Neural cell (in vitro differentiated cells): ENCODE measurements at regions not wholly inside any gene's neighbourhood (a gene's known extent, or its start where the extent isn't known, plus 50 kb on each side); places are given as distances from the start of the nearest gene placed in this dataset.

Experiments used
- H2AFZ ChIP-seq: fragments of 200-600, 300-800 bp; sonication (generic), shearing (Covaris generic); 2 replicates; pipeline ENCODE4 v1.6.0; 2014; ENCODE audit warnings: low read depth, mild to moderate bottlenecking, antibody characterized with exemption, low read length, moderate library complexity
- H3F3A ChIP-seq: fragments of 200-600 bp; shearing (Covaris generic); 2 replicates; pipeline ENCODE4 v1.6.1; 2016; ENCODE audit warnings: mild to moderate bottlenecking, moderate library complexity, mixed read lengths, antibody characterized with exemption, low read length; ENCODE audit not compliant: insufficient read depth, poor library complexity, severe bottlenecking
- H3K27ac ChIP-seq: fragments of 200-600, 300-800 bp; sonication (generic), shearing (Covaris generic); 2 replicates; pipeline ENCODE4 v1.5.1; 2014; ENCODE audit warnings: mild to moderate bottlenecking, low read length, moderate library complexity
- H3K27me3 ChIP-seq: fragments of 300-800, 200-600 bp; sonication (generic), shearing (Covaris generic); 2 replicates; pipeline ENCODE4 v1.6.0; 2014; ENCODE audit warnings: mild to moderate bottlenecking, low read depth, low read length, moderate library complexity; ENCODE audit not compliant: insufficient read depth
- H3K36me3 ChIP-seq: fragments of 300-800, 200-600 bp; sonication (generic), shearing (Covaris generic); 2 replicates; pipeline ENCODE4 v1.5.1; 2014; ENCODE audit warnings: mild to moderate bottlenecking, antibody characterized with exemption, low read length, moderate library complexity; ENCODE audit not compliant: insufficient read depth
- H3K4me2 ChIP-seq: fragments of 300-800, 200-600 bp; sonication (generic), shearing (Covaris generic); 2 replicates; pipeline ENCODE4 v1.6.0; 2014; ENCODE audit warnings: mild to moderate bottlenecking, low read length
- H3K4me3 ChIP-seq: fragments of 300-800, 200-600 bp; sonication (generic), shearing (Covaris generic); 2 replicates; pipeline ENCODE4 v1.5.1; 2014; ENCODE audit warnings: mild to moderate bottlenecking, low read length, moderate library complexity
- H3K79me2 ChIP-seq: fragments of 200-600 bp; shearing (Covaris generic); replicated peaks from 2 replicates; pipeline ENCODE4 v1.6.0; 2014; ENCODE audit warnings: mild to moderate bottlenecking, low read length, moderate library complexity; ENCODE audit not compliant: insufficient read depth
- H3K9ac ChIP-seq: fragments of 300-800, 200-600 bp; sonication (generic), shearing (Covaris generic); 2 replicates; pipeline ENCODE4 v1.6.1; 2016; ENCODE audit warnings: mild to moderate bottlenecking, low read length, mixed read lengths
- H3K9me2 ChIP-seq: fragments of 200-600 bp; shearing (Covaris generic); 2 replicates; pipeline ENCODE4 v1.6.1; 2016; ENCODE audit warnings: mild to moderate bottlenecking, low read length, mixed read lengths; ENCODE audit not compliant: insufficient read depth
- H3K9me3 ChIP-seq: fragments of 200-600, 300-800 bp; sonication (generic), shearing (Covaris generic); 2 replicates; pipeline ENCODE4 v1.6.1; 2016; ENCODE audit warnings: mild to moderate bottlenecking, mixed run types, low read length, moderate library complexity, mixed read lengths
- H4K20me1 ChIP-seq: fragments of 200-600 bp; shearing (Covaris generic); 2 replicates; pipeline ENCODE4 v1.6.1; 2016; ENCODE audit warnings: mild to moderate bottlenecking, mixed run types; ENCODE audit not compliant: insufficient read depth
- EP300 ChIP-seq: fragments of 450-650 bp; conservative IDR thresholded peaks from 2 replicates; pipeline ENCODE4 v1.6.1; 2014; ENCODE audit warnings: antibody characterized with exemption, mild to moderate bottlenecking, moderate library complexity; ENCODE audit not compliant: poor library complexity, severe bottlenecking
- EZH2 ChIP-seq: fragments of 200-600, 300-800 bp; shearing (Covaris generic), sonication (generic); IDR thresholded peaks from 2 replicates; pipeline ENCODE4 v1.6.1; 2014; ENCODE audit warnings: antibody characterized with exemption, low read length, borderline replicate concordance, mild to moderate bottlenecking; ENCODE audit not compliant: insufficient read depth, poor library complexity, severe bottlenecking
- MXI1 ChIP-seq: fragments of 450-650 bp; conservative IDR thresholded peaks from 2 replicates; pipeline ENCODE4 v1.6.1; 2014; ENCODE audit warnings: antibody characterized with exemption, mild to moderate bottlenecking; ENCODE audit not compliant: poor library complexity, severe bottlenecking
- POLR2AphosphoS5 ChIP-seq: IDR thresholded peaks from 2 replicates; pipeline ENCODE4 v1.6.1; 2012
- RAD21 ChIP-seq: fragments of 450-650 bp; conservative IDR thresholded peaks from 2 replicates; pipeline ENCODE4 v1.6.1; 2014; ENCODE audit warnings: antibody characterized with exemption, mild to moderate bottlenecking, moderate library complexity
- SMC3 ChIP-seq: fragments of 450-650 bp; conservative IDR thresholded peaks from 2 replicates; pipeline ENCODE4 v1.6.1; 2014; ENCODE audit warnings: antibody characterized with exemption, mild to moderate bottlenecking, moderate library complexity; ENCODE audit not compliant: poor library complexity
- TAF1 ChIP-seq: IDR thresholded peaks from 2 replicates; pipeline ENCODE4 v1.6.1; 2012; ENCODE audit warnings: low read depth
- TF ChIP-seq, protein P1 (sequence below): IDR thresholded peaks from 2 replicates; pipeline ENCODE4 v1.6.1; 2012; ENCODE audit warnings: borderline replicate concordance
- TF ChIP-seq, protein P2 (sequence below): fragments of 450-650 bp; IDR thresholded peaks from 2 replicates; pipeline ENCODE4 v1.5.1; 2014; ENCODE audit warnings: antibody characterized with exemption, mild to moderate bottlenecking, moderate library complexity; ENCODE audit not compliant: poor library complexity, severe bottlenecking

DNA sequence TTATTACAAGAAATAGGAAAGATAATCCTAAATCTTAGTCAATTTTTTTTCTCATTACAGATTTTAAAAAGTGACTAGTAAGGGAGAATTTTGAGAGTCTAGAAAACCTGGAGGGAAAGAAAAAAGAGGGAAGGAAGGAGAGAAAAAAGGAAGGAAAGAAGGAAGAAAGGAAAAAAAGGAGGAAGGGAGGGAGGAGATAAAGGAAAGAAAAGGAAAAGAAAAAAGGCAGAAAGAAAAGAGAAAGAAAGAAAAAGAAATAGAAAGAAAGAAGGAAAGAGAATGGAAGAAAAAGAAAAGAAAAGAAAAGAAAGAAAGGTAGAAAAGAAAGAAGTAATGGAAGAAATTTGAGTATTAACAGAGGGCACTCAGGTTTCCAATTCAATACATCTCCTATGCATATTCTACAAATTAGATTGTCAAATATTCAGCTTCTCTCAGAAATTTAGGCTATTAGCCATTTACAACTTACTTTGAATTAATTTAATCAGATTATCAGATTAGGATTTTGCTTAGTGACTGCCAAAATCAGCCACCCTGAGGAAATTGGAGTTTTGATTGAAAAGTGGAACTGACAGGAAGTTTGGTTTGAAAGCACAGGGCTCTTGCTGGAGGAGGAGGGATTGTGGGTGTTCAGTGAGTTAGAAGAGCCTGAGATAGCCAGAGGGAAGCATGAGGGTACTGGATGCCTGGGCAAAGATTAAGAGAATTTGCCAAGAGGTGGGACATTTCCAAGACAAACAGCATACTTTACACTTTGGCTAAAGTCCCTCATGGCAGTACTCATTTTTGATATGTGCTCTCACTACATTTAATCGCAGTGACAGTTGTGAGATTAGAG, 677.8 kb downstream of the USP25 start:
- H3K27ac ChIP-seq, result no peak overlapping the region
- no peak overlapping the region for H3K4me3 ChIP-seq
- TF ChIP-seq, protein P1, sequence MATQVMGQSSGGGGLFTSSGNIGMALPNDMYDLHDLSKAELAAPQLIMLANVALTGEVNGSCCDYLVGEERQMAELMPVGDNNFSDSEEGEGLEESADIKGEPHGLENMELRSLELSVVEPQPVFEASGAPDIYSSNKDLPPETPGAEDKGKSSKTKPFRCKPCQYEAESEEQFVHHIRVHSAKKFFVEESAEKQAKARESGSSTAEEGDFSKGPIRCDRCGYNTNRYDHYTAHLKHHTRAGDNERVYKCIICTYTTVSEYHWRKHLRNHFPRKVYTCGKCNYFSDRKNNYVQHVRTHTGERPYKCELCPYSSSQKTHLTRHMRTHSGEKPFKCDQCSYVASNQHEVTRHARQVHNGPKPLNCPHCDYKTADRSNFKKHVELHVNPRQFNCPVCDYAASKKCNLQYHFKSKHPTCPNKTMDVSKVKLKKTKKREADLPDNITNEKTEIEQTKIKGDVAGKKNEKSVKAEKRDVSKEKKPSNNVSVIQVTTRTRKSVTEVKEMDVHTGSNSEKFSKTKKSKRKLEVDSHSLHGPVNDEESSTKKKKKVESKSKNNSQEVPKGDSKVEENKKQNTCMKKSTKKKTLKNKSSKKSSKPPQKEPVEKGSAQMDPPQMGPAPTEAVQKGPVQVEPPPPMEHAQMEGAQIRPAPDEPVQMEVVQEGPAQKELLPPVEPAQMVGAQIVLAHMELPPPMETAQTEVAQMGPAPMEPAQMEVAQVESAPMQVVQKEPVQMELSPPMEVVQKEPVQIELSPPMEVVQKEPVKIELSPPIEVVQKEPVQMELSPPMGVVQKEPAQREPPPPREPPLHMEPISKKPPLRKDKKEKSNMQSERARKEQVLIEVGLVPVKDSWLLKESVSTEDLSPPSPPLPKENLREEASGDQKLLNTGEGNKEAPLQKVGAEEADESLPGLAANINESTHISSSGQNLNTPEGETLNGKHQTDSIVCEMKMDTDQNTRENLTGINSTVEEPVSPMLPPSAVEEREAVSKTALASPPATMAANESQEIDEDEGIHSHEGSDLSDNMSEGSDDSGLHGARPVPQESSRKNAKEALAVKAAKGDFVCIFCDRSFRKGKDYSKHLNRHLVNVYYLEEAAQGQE, result no peak
- no peak for TF ChIP-seq SMC3
- TF ChIP-seq TAF1, result no peak
- H3K9me3 ChIP-seq, result no peaks in the 10 kb centered on the region
- no peak overlapping the region for H2AFZ ChIP-seq
- no peaks in the 10 kb centered on the region for H3K9me2 ChIP-seq
- H3K27me3 ChIP-seq, result no peaks in the 10 kb centered on the region
- H3K36me3 ChIP-seq, result no peaks in the 10 kb centered on the region
- no peaks in the 10 kb centered on the region for H3F3A ChIP-seq
- no peak overlapping the region for H3K4me2 ChIP-seq
- no peaks in the 10 kb centered on the region for H4K20me1 ChIP-seq
- no peak overlapping the region for H3K9ac ChIP-seq
- no peaks in the 10 kb centered on the region for H3K79me2 ChIP-seq

DNA sequence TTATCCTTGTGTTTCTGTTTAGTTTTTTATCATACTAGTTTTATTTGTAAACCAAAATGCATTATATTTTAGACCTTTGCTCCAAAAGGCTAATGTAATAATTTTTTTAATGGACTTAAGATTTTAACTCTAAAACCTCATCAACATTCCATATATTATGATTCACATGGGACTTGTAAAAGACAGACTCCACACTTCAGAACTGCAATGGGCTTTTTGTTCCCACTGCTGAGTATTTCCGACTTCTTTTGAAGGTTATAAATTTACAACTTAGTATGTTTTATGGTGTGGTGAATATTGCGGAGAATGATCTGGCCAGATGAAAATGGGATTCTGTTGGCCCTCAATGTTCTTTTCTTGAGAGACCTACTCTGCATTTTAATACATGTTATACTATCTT, 678.5 kb downstream of the USP25 start:
- no peak overlapping the region for H3K9ac ChIP-seq
- H3K27me3 ChIP-seq, result no peaks in the 10 kb centered on the region
- H3K4me2 ChIP-seq, result no peak overlapping the region
- no peak overlapping the region for H3K4me3 ChIP-seq
- no peaks in the 10 kb centered on the region for H3F3A ChIP-seq
- H3K9me3 ChIP-seq, result no peaks in the 10 kb centered on the region
- H3K9me2 ChIP-seq, result no peaks in the 10 kb centered on the region
- no peak overlapping the region for H3K27ac ChIP-seq
- H3K36me3 ChIP-seq, result no peaks in the 10 kb centered on the region
- TF ChIP-seq TAF1 (no peak), RAD21 (no peak)
- no peaks in the 10 kb centered on the region for H3K79me2 ChIP-seq
- H4K20me1 ChIP-seq, result no peaks in the 10 kb centered on the region
- no peak overlapping the region for H2AFZ ChIP-seq

DNA sequence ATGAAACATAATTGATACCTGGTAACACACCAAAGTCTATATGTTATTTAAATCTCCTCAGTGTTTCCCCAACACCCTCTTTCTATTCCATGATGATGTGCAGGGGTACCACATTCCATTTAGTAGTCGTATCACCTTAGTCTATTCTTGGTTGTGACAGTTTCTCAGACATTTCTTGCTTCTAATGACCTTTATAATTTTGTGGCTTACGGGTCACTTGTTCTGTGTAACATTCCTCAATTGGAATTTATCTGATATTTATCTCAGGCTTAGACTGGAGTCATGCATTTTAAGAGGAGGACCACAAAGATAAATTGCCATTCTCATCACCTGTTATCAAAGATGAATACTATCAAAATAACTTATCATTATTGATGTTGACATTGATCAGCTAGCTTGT, 679.6 kb downstream of the USP25 start:
- no peak overlapping the region for H3K4me3 ChIP-seq
- H3K4me2 ChIP-seq, result no peak overlapping the region
- no peaks in the 10 kb centered on the region for H3K27me3 ChIP-seq
- no peaks in the 10 kb centered on the region for H3K9me2 ChIP-seq
- H4K20me1 ChIP-seq, result no peaks in the 10 kb centered on the region
- no peak overlapping the region for H3K9ac ChIP-seq
- peaks cover 4% of the 10 kb centered on the region for H3K79me2 ChIP-seq
- H3K36me3 ChIP-seq, result no peaks in the 10 kb centered on the region
- TF ChIP-seq TAF1 (no peak), EZH2 (no peak), SMC3 (no peak), MXI1 (no peak), POLR2AphosphoS5 (no peak), RAD21 (no peak), EP300 (no peak)
- TF ChIP-seq, protein P2, sequence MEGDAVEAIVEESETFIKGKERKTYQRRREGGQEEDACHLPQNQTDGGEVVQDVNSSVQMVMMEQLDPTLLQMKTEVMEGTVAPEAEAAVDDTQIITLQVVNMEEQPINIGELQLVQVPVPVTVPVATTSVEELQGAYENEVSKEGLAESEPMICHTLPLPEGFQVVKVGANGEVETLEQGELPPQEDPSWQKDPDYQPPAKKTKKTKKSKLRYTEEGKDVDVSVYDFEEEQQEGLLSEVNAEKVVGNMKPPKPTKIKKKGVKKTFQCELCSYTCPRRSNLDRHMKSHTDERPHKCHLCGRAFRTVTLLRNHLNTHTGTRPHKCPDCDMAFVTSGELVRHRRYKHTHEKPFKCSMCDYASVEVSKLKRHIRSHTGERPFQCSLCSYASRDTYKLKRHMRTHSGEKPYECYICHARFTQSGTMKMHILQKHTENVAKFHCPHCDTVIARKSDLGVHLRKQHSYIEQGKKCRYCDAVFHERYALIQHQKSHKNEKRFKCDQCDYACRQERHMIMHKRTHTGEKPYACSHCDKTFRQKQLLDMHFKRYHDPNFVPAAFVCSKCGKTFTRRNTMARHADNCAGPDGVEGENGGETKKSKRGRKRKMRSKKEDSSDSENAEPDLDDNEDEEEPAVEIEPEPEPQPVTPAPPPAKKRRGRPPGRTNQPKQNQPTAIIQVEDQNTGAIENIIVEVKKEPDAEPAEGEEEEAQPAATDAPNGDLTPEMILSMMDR, result no peak
- TF ChIP-seq, protein P1, result no peak
- no peak overlapping the region for H3K27ac ChIP-seq
- H3F3A ChIP-seq, result no peaks in the 10 kb centered on the region
- H2AFZ ChIP-seq, result no peak overlapping the region
- H3K9me3 ChIP-seq, result no peaks in the 10 kb centered on the region
